Neural cell (in vitro differentiated cells): ENCODE measurements at regions not wholly inside any gene's neighbourhood (a gene's known extent, or its start where the extent isn't known, plus 50 kb on each side); places are given as distances from the start of the nearest gene placed in this dataset.

Experiments
- H2AFZ ChIP-seq: fragments of 200-600, 300-800 bp; sonication (generic), shearing (Covaris generic); 2 replicates; pipeline ENCODE4 v1.6.0; 2014; ENCODE audit warnings: low read depth, mild to moderate bottlenecking, antibody characterized with exemption, low read length, moderate library complexity
- H3F3A ChIP-seq: fragments of 200-600 bp; shearing (Covaris generic); 2 replicates; pipeline ENCODE4 v1.6.1; 2016; ENCODE audit warnings: mild to moderate bottlenecking, moderate library complexity, mixed read lengths, antibody characterized with exemption, low read length; ENCODE audit not compliant: insufficient read depth, poor library complexity, severe bottlenecking
- H3K27ac ChIP-seq: fragments of 200-600, 300-800 bp; sonication (generic), shearing (Covaris generic); 2 replicates; pipeline ENCODE4 v1.5.1; 2014; ENCODE audit warnings: mild to moderate bottlenecking, low read length, moderate library complexity
- H3K27me3 ChIP-seq: fragments of 300-800, 200-600 bp; sonication (generic), shearing (Covaris generic); 2 replicates; pipeline ENCODE4 v1.6.0; 2014; ENCODE audit warnings: mild to moderate bottlenecking, low read depth, low read length, moderate library complexity; ENCODE audit not compliant: insufficient read depth
- H3K36me3 ChIP-seq: fragments of 300-800, 200-600 bp; sonication (generic), shearing (Covaris generic); 2 replicates; pipeline ENCODE4 v1.5.1; 2014; ENCODE audit warnings: mild to moderate bottlenecking, antibody characterized with exemption, low read length, moderate library complexity; ENCODE audit not compliant: insufficient read depth
- H3K4me2 ChIP-seq: fragments of 300-800, 200-600 bp; sonication (generic), shearing (Covaris generic); 2 replicates; pipeline ENCODE4 v1.6.0; 2014; ENCODE audit warnings: mild to moderate bottlenecking, low read length
- H3K4me3 ChIP-seq: fragments of 300-800, 200-600 bp; sonication (generic), shearing (Covaris generic); 2 replicates; pipeline ENCODE4 v1.5.1; 2014; ENCODE audit warnings: mild to moderate bottlenecking, low read length, moderate library complexity
- H3K79me2 ChIP-seq: fragments of 200-600 bp; shearing (Covaris generic); replicated peaks from 2 replicates; pipeline ENCODE4 v1.6.0; 2014; ENCODE audit warnings: mild to moderate bottlenecking, low read length, moderate library complexity; ENCODE audit not compliant: insufficient read depth
- H3K9ac ChIP-seq: fragments of 300-800, 200-600 bp; sonication (generic), shearing (Covaris generic); 2 replicates; pipeline ENCODE4 v1.6.1; 2016; ENCODE audit warnings: mild to moderate bottlenecking, low read length, mixed read lengths
- H3K9me2 ChIP-seq: fragments of 200-600 bp; shearing (Covaris generic); 2 replicates; pipeline ENCODE4 v1.6.1; 2016; ENCODE audit warnings: mild to moderate bottlenecking, low read length, mixed read lengths; ENCODE audit not compliant: insufficient read depth
- H3K9me3 ChIP-seq: fragments of 200-600, 300-800 bp; sonication (generic), shearing (Covaris generic); 2 replicates; pipeline ENCODE4 v1.6.1; 2016; ENCODE audit warnings: mild to moderate bottlenecking, mixed run types, low read length, moderate library complexity, mixed read lengths
- H4K20me1 ChIP-seq: fragments of 200-600 bp; shearing (Covaris generic); 2 replicates; pipeline ENCODE4 v1.6.1; 2016; ENCODE audit warnings: mild to moderate bottlenecking, mixed run types; ENCODE audit not compliant: insufficient read depth
- EP300 ChIP-seq: fragments of 450-650 bp; conservative IDR thresholded peaks from 2 replicates; pipeline ENCODE4 v1.6.1; 2014; ENCODE audit warnings: antibody characterized with exemption, mild to moderate bottlenecking, moderate library complexity; ENCODE audit not compliant: poor library complexity, severe bottlenecking
- EZH2 ChIP-seq: fragments of 200-600, 300-800 bp; shearing (Covaris generic), sonication (generic); IDR thresholded peaks from 2 replicates; pipeline ENCODE4 v1.6.1; 2014; ENCODE audit warnings: antibody characterized with exemption, low read length, borderline replicate concordance, mild to moderate bottlenecking; ENCODE audit not compliant: insufficient read depth, poor library complexity, severe bottlenecking
- MXI1 ChIP-seq: fragments of 450-650 bp; conservative IDR thresholded peaks from 2 replicates; pipeline ENCODE4 v1.6.1; 2014; ENCODE audit warnings: antibody characterized with exemption, mild to moderate bottlenecking; ENCODE audit not compliant: poor library complexity, severe bottlenecking
- POLR2AphosphoS5 ChIP-seq: IDR thresholded peaks from 2 replicates; pipeline ENCODE4 v1.6.1; 2012
- RAD21 ChIP-seq: fragments of 450-650 bp; conservative IDR thresholded peaks from 2 replicates; pipeline ENCODE4 v1.6.1; 2014; ENCODE audit warnings: antibody characterized with exemption, mild to moderate bottlenecking, moderate library complexity
- SMC3 ChIP-seq: fragments of 450-650 bp; conservative IDR thresholded peaks from 2 replicates; pipeline ENCODE4 v1.6.1; 2014; ENCODE audit warnings: antibody characterized with exemption, mild to moderate bottlenecking, moderate library complexity; ENCODE audit not compliant: poor library complexity
- TAF1 ChIP-seq: IDR thresholded peaks from 2 replicates; pipeline ENCODE4 v1.6.1; 2012; ENCODE audit warnings: low read depth
- TF ChIP-seq, protein P1 (sequence below): IDR thresholded peaks from 2 replicates; pipeline ENCODE4 v1.6.1; 2012; ENCODE audit warnings: borderline replicate concordance
- TF ChIP-seq, protein P2 (sequence below): fragments of 450-650 bp; IDR thresholded peaks from 2 replicates; pipeline ENCODE4 v1.5.1; 2014; ENCODE audit warnings: antibody characterized with exemption, mild to moderate bottlenecking, moderate library complexity; ENCODE audit not compliant: poor library complexity, severe bottlenecking

DNA sequence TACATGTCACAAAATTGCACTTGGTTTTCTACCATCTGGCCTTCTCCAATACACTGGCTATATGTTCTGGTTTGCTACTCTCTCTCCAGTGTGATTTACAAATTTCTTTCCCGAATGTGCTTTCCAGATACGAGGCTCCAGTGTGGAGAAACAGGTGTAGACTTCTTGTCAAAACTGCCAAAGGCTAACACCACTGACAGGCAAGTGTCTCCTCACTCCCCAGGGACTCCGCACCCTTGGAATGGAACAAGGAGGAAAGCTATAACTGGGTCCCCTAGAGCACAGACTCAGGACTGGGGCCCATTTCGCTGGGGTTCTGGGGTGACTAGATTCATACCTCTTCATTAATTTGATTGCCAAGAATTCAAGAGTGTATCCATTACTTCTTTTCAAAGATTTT is 161.8 kb downstream of the FOXO1 start:
- Histone ChIP-seq H3K9ac (no peak overlapping the region), H4K20me1 (no peaks in the 10 kb centered on the region), H3K79me2 (no peaks in the 10 kb centered on the region)

DNA sequence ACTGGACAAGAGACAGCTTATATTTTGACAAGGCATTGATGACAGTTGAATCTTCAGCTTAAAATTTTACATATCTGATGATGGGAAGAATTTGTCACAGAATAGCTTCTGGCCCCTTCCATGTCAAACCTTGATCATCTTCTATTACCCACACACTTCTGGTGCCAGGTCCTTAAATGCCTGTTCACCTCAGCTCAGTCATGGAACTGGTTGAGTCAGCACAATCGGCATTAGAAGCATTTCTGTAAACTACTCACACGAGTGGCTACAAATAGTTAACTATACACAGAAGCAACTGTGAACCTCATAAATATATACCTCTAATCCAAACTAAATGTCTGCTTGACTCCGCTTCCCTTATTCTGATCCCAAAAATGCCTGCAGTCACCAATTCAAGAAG is 161.2 kb downstream of the FOXO1 start:
- no peaks in the 10 kb centered on the region for H3K36me3 ChIP-seq
- H2AFZ ChIP-seq, result no peak overlapping the region
- no peaks in the 10 kb centered on the region for H4K20me1 ChIP-seq
- H3K9me3 ChIP-seq, result no peaks in the 10 kb centered on the region
- no peak overlapping the region for H3K27ac ChIP-seq
- H3K9ac ChIP-seq, result no peak overlapping the region
- no peaks in the 10 kb centered on the region for H3F3A ChIP-seq
- no peaks in the 10 kb centered on the region for H3K79me2 ChIP-seq
- H3K4me2 ChIP-seq, result no peak overlapping the region
- TF ChIP-seq EZH2, result no peak
- TF ChIP-seq EP300, result no peak
- no peak for TF ChIP-seq MXI1
- TF ChIP-seq, protein P1, sequence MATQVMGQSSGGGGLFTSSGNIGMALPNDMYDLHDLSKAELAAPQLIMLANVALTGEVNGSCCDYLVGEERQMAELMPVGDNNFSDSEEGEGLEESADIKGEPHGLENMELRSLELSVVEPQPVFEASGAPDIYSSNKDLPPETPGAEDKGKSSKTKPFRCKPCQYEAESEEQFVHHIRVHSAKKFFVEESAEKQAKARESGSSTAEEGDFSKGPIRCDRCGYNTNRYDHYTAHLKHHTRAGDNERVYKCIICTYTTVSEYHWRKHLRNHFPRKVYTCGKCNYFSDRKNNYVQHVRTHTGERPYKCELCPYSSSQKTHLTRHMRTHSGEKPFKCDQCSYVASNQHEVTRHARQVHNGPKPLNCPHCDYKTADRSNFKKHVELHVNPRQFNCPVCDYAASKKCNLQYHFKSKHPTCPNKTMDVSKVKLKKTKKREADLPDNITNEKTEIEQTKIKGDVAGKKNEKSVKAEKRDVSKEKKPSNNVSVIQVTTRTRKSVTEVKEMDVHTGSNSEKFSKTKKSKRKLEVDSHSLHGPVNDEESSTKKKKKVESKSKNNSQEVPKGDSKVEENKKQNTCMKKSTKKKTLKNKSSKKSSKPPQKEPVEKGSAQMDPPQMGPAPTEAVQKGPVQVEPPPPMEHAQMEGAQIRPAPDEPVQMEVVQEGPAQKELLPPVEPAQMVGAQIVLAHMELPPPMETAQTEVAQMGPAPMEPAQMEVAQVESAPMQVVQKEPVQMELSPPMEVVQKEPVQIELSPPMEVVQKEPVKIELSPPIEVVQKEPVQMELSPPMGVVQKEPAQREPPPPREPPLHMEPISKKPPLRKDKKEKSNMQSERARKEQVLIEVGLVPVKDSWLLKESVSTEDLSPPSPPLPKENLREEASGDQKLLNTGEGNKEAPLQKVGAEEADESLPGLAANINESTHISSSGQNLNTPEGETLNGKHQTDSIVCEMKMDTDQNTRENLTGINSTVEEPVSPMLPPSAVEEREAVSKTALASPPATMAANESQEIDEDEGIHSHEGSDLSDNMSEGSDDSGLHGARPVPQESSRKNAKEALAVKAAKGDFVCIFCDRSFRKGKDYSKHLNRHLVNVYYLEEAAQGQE, result no peak
- TF ChIP-seq POLR2AphosphoS5, result no peak
- TF ChIP-seq, protein P2, sequence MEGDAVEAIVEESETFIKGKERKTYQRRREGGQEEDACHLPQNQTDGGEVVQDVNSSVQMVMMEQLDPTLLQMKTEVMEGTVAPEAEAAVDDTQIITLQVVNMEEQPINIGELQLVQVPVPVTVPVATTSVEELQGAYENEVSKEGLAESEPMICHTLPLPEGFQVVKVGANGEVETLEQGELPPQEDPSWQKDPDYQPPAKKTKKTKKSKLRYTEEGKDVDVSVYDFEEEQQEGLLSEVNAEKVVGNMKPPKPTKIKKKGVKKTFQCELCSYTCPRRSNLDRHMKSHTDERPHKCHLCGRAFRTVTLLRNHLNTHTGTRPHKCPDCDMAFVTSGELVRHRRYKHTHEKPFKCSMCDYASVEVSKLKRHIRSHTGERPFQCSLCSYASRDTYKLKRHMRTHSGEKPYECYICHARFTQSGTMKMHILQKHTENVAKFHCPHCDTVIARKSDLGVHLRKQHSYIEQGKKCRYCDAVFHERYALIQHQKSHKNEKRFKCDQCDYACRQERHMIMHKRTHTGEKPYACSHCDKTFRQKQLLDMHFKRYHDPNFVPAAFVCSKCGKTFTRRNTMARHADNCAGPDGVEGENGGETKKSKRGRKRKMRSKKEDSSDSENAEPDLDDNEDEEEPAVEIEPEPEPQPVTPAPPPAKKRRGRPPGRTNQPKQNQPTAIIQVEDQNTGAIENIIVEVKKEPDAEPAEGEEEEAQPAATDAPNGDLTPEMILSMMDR, result no peak
- TF ChIP-seq TAF1, result no peak
- TF ChIP-seq SMC3, result no peak
- no peak for TF ChIP-seq RAD21
- no peaks in the 10 kb centered on the region for H3K27me3 ChIP-seq
- H3K4me3 ChIP-seq, result no peak overlapping the region
- H3K9me2 ChIP-seq, result no peaks in the 10 kb centered on the region

More for the DNA sequence above, 161.8 kb downstream of the FOXO1 start:
- Histone ChIP-seq H2AFZ (no peak overlapping the region), H3K27ac (no peak overlapping the region), H3K4me3 (no peak overlapping the region), H3K27me3 (no peaks in the 10 kb centered on the region), H3F3A (no peaks in the 10 kb centered on the region), H3K9me3 (no peaks in the 10 kb centered on the region), H3K36me3 (no peaks in the 10 kb centered on the region), H3K4me2 (no peak overlapping the region), H3K9me2 (no peaks in the 10 kb centered on the region)
- no peak for TF ChIP-seq RAD21
- TF ChIP-seq, protein P2, result no peak
- no peak for TF ChIP-seq TAF1
- no peak for TF ChIP-seq POLR2AphosphoS5
- no peak for TF ChIP-seq EP300
- no peak for TF ChIP-seq MXI1
- no peak for TF ChIP-seq SMC3
- TF ChIP-seq, protein P1, result no peak
- no peak for TF ChIP-seq EZH2
